Pulmonary artery endothelial cell (primary cell): ENCODE measurements at regions not wholly inside any gene's neighbourhood (a gene's known extent, or its start where the extent isn't known, plus 50 kb on each side); places are given as distances from the start of the nearest gene placed in this dataset.

ENCODE experiments used
- DNase-seq: peaks from one replicate; pipeline ENCODE4 v3.0.0-alpha.2; 2011; ENCODE audit warnings: low read depth, low spot score

DNA sequence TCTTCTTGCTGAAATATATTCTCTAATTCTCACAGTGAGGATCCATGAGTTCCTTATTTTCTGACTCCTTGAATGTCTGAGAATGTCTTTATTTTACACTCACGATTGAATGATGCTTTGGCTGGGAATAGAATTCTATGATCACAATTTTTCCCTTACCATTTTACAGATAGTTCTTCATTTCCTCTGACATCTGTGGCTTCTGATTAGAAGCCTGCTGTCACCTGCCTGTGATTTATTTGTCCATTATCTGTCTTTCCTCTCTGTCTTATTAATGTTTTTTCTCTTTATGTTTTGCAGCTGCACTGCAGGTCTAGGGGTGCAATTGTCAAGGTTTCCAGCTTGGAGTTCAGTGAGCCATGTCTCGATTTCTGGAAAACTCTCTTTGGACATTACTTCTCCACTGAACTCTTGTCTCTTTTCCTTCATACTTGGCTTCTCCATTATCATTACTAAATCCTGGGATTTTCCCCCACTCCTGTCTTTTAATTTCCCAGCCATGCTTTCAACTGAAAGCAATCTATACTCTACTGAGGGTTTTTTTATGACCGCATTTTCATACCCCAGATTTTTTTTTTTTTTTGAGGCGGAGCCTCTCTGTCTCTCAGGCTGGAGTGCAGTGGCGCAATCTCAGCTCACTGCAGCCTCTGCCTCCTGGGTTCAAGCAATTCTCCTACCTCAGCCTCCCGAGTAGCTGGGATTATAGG, 85.8 kb upstream of the PRNP start:
- no peak for DNase-seq

DNA sequence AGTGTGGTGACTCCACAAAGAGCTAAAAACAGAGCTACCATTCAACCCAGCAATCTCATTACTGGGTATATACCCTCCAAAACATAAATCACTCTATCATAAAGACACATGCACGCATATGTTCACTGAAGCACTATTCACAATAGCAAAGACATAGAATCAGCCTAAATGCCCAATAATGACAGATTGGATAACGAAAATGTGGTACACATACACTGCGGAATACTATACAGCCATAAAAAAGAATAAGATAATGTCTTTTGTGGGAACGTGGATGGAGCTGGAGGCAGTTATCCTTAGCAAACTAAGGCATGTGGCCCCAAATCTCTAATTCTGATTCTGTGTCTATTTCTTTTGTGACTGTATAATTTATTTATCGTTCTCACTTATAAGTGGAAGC, 89.0 kb upstream of the PRNP start:
- DNase-seq = no peak

DNA sequence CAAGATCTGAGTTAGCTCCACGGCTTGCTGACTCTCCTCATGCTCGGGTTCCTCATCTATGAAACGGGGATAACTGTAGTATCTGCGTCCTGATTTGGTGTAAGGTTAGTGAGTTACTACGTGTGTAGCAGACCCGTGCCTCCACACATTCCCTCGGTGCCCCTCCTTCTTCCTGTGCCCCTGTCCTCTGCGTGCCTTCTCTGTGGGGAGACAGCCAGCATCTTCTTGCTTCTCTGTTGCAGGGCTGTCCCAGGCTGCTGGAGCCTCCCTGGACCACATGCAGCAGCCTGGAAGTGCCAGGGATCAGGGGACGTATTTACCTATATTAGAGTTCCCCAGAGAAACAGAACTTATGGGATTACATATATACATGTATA, 93.1 kb upstream of the PRNP start:
- no peak for DNase-seq

DNA sequence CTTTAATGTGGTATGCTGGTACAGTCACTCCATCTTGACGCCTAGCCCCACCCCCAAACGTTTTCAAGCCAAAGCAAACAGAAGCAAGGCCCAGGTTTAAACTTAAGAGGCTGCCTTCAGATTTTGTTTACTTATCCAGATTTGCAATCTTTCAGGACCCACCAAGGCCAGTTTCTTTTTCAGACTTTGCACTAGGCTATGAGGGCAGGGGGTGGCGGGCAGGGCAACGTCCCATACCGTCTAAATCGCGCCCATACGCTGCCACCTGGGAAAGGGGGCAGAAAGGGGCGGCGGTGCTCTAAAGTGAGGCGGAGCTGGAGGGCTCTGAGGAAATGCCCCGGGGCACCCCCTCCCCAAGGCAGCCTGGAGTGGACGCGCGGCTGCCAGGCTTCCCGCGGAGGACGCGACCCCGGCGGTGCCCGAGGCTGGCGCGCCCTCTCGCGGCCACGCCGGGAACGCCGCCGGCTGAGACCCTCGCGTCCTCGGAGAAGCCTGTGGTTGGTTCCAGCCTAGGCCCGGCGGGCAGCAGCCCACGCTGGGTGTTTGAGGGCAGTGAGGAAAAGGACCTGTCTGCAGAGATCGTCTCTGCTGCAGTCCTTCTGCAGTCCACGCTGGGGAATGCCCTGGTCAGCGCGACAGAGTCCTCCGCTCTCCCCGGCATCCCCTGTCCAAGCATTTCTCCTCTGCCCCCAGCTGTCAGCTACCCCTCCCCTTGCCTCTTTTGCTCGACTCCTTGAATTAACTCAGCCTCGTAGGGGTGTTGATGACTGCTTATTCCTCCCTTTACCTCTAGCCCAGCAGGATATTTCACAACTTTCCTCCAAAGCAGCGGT, 93.7 kb upstream of the PRNP start:
- DNase-seq = no peak

GRCh38 chr20:4591975-4592315, 94.3 kb upstream of the PRNP start:
- no peak for DNase-seq

GRCh38 chr20:4585758-4586157, 100.5 kb upstream of the PRNP start:
- DNase-seq = no peak

GRCh38 chr20:4585104-4585753, 101.0 kb upstream of the PRNP start:
- no peak for DNase-seq

GRCh38 chr20:4584510-4584909, 101.7 kb upstream of the PRNP start:
- no peak for DNase-seq

GRCh38 chr20:4581838-4582237, 104.4 kb upstream of the PRNP start:
- no peak for DNase-seq

- DNase-seq = no peak
These were observed 107.9 kb upstream of the PRNP start for GRCh38 chr20:4578375-4578774.

- no peak for DNase-seq
These were observed 111.9 kb upstream of the PRNP start for GRCh38 chr20:4574356-4574690.

DNA sequence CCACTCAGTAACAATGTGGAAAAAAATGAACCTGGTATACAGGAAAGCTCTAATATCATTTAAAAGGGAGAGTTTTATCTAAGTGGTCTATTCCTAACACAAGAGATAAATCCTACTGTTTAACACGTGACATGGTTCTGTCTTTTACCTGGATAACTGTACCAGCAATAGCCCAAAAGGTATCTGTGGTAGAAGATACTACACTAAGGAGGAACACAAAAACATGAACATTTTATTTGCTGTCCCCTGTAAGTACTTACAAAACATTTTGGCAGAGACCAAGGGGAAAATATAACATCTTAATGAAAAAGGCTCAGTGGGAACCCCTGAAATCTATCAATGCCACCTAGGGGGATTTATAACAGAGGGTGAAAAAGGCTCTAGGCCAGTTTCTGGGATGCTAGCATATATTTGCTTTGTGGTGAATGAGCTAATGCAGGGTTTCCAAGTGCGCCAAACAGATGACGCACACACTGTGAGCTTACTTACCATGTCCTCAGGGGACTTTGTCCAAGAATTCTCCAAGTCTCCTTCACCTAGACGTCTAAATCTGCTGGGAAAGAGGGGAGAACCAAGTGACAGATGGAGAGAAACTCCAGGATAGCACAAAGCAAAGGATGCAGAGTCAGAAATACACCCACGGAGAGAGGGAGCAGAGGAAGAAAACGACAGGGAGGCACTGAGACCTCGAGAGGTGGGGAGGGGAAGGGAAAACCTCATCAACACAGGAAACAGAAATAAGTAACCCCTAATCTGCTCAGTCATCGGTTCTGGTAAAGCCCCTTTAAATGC, 112.5 kb upstream of the PRNP start:
- DNase-seq = no peak

DNA sequence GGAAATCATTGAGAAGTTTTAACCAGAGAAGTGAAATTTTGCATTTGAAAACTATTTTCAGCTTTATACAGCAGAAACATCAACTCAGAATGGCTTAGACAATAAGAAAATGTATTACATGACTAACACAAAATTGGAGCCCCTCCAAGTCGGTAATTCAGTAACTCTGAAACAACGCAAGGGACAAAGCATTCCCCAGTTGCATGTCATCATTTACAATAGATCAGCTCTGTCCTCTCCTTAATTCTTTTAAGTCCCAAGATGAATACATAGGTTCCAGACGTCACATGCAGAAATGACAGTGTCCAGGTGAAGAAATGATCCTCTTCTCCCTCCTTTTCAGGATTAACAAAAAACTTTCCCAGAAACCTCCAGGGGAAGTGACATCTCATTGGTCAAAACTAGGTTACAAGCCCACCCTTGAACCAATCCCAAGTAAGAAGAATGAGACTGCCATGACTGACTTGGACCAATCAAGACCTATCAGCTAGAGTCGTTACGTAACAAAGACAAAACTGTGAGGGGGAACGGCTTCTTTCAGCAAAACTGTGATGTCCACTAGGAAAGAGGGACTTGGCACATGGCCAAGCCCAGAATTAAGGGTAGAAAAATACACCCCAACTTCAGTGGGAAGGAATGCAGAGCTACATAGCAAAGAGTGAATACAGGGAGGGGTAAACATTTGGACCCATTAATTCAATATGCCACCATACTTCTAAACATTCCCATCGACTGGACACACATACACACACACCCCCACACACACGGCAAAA, 114.3 kb upstream of the PRNP start:
- no peak for DNase-seq

DNA sequence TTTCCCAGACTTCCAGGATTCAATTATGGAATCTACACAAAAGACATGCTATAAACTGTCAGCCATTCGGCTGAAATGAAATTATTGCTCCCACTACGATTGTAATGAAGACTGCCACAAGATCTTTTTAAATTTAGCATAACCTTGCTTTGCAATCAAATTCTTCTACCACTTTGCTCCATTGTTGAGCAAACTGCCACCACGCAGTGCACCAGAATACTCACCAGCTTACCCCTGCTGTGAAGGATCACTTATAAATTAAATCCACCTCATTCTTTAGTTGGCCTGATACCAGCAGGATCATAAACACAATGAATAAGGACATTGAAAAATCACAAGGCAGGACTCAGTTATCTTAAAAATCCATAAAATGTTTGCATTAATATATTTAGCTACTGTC, 116.4 kb upstream of the PRNP start:
- no peak for DNase-seq

DNA sequence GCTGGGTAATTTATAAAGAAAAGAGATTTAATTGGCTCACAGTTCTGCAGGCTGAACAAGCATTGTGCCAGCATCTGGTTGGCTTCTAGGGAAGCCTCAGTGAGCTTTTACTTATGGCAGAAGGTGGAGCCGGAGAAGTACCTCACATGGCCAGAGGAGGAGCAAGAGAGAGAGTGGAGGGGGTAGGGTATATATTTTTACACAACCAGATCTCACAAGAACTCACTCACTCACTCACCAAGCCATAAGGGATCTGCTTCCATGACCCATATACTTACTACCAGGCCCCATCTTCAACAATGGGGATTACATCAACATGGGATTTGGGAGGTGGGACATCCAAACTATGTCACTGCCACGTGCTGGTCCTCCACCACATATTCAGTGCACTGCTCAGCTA, 117.2 kb upstream of the PRNP start:
- no peak for DNase-seq

- no peak for DNase-seq
These were observed 117.8 kb upstream of the PRNP start for GRCh38 chr20:4568361-4568959.

DNA sequence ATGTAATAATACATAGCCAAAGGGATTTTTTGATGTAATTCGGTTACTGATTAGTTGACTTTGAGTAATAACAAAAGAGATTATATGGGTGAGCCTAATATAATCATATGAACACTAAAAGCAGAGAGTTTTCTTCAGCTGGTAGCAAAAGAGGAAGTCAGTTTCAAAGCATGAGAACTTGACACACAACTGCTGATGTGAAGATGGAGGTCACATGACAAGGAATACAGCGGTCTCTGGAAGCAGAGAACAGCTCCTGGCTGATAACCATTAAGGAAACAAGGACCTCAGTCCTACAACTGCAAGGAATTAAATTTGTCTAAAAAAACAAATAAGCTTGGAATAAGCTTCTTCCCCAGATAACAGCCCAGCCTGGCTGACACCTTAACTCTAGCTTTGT, 119.1 kb upstream of the PRNP start:
- DNase-seq = no peak

DNA sequence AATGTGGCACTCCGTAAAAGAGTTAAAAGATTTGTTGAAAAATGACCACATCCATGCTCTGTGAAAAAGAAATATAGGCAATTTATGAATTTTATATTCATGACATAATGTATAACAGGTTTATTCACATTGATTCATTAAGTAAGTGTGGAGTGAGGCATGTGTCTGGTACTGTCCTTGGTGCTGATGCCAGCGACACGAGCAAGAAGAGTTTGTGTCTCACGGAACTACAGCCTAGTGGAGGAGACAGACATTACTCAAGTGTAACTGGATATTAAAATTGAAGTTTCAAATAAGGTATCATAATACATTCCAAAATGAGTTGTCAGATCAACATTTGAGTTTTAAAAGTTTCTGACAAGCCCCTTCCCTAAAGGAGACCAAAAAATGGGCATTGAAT, 122.7 kb upstream of the PRNP start:
- DNase-seq = peak; percentile 36

DNA sequence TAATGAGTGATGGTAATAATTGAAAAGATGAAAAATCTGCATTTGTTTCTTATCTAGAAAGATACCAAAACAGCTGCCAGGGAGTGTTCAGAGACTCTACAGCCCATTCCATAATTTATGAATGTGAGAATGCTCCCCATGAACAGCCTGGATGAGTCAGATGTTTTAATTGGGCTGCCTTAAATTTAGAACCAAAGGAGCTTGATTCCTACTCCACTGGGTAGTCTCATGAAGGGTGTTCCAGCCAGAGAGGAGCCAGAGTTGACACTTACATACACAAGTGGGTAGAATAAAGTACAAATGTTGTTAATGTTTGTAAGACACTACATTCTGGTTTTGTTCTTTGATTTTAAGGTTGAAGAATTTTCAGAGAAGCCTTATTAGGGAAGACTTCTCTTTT, 123.2 kb upstream of the PRNP start:
- no peak for DNase-seq

DNA sequence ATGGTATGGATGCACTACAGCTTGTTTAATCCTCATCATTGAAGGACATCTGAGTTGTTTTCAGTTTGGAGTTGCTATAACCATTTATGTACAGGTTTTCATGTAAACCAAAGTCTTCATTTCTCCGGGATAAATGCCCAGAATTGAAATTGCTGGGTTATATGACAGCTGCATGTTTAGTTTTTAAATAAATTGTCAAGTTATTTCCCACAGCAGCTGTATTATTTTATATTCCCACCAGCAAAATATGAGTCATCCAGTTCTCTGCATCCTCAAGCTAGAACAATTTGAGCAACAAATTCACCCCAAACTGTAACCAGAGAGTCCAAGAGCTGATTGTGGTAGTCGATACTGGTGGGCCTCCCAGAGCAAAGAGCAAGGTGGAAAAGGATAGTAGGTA, 125.6 kb upstream of the PRNP start:
- DNase-seq = no peak

GRCh38 chr20:4559906-4560305, 126.3 kb upstream of the PRNP start:
- no peak for DNase-seq
